GM23248 (cell line): ENCODE measurements at regions not wholly inside any gene's neighbourhood (a gene's known extent, or its start where the extent isn't known, plus 50 kb on each side); places are given as distances from the start of the nearest gene placed in this dataset.

Experiments
- DNase-seq: peaks from one replicate; pipeline ENCODE4 v3.0.0-alpha.2; 2015
- H2AFZ ChIP-seq: fragments of 200-600 bp; sonication (generic); 2 replicates; pipeline ENCODE4 v1.6.1; 2016; ENCODE audit warnings: antibody characterized with exemption
- H3F3A ChIP-seq: fragments of 200-600 bp; sonication (generic); 2 replicates; pipeline ENCODE4 v1.6.1; 2016; ENCODE audit warnings: mild to moderate bottlenecking, antibody characterized with exemption, mixed run types; ENCODE audit not compliant: insufficient read depth
- H3K27ac ChIP-seq: fragments of 200-600 bp; sonication (generic); 2 replicates; pipeline ENCODE4 v1.5.1; 2016; ENCODE audit warnings: mild to moderate bottlenecking
- H3K27me3 ChIP-seq: fragments of 200-600 bp; sonication (generic); replicated peaks from 2 replicates; pipeline ENCODE4 v1.6.1; 2016; ENCODE audit warnings: mild to moderate bottlenecking; ENCODE audit not compliant: insufficient read depth
- H3K36me3 ChIP-seq: fragments of 200-600 bp; sonication (generic); 2 replicates; pipeline ENCODE4 v1.6.1; 2016; ENCODE audit warnings: low read depth, mild to moderate bottlenecking
- H3K4me1 ChIP-seq: fragments of 200-600 bp; sonication (generic); 2 replicates; pipeline ENCODE4 v1.6.1; 2016; ENCODE audit warnings: mild to moderate bottlenecking; ENCODE audit not compliant: insufficient read depth
- H3K4me2 ChIP-seq: fragments of 200-600 bp; sonication (generic); one replicate; pipeline ENCODE4 v1.6.1; 2016; ENCODE audit warnings: mild to moderate bottlenecking; ENCODE audit not compliant: unreplicated experiment
- H3K4me3 ChIP-seq: fragments of 200-600 bp; sonication (generic); 2 replicates; pipeline ENCODE4 v1.5.1; 2016; ENCODE audit warnings: mild to moderate bottlenecking
- H3K79me2 ChIP-seq: fragments of 200-600 bp; sonication (generic); 2 replicates; pipeline ENCODE4 v1.6.1; 2016; ENCODE audit warnings: mild to moderate bottlenecking; ENCODE audit not compliant: insufficient read depth
- H3K9ac ChIP-seq: fragments of 200-600 bp; sonication (generic); 2 replicates; pipeline ENCODE4 v1.6.1; 2016; ENCODE audit warnings: mild to moderate bottlenecking
- H3K9me2 ChIP-seq: fragments of 200-600 bp; sonication (generic); 2 replicates; pipeline ENCODE4 v1.6.1; 2016; ENCODE audit warnings: mixed run types, mild to moderate bottlenecking, moderate library complexity; ENCODE audit not compliant: insufficient read depth
- H3K9me3 ChIP-seq: fragments of 200-600 bp; sonication (generic); one replicate; pipeline ENCODE4 v1.6.1; 2017; ENCODE audit warnings: low read depth
- H4K20me1 ChIP-seq: fragments of 200-600 bp; sonication (generic); 2 replicates; pipeline ENCODE4 v1.6.0; 2016; ENCODE audit not compliant: insufficient read depth
- EZH2 ChIP-seq: fragments of 200-600 bp; sonication (generic); IDR thresholded peaks from 2 replicates; pipeline ENCODE4 v1.6.1; 2018; ENCODE audit warnings: antibody characterized with exemption, mild to moderate bottlenecking; ENCODE audit not compliant: insufficient read depth, poor library complexity, severe bottlenecking
- EZH2phosphoT487 ChIP-seq: fragments of 200-600 bp; sonication (generic); IDR thresholded peaks from 2 replicates; pipeline ENCODE4 v1.6.1; 2018; ENCODE audit warnings: antibody characterized with exemption, moderate library complexity, mild to moderate bottlenecking, low read depth; ENCODE audit not compliant: insufficient read depth
- WGBS, 2 experiments: methylation state at CpG; one replicate each; pipeline ENCODE4 v1.1.6; 2015 to 2017; ENCODE audit warnings: low lambda C conversion rate in 2 of 2, low coverage in 1 of 2; ENCODE audit errors: missing lambda C conversion rate in 2 of 2; 5-methylcytosine and 5-hydroxymethylcytosine counted together
- in situ Hi-C: fragments of 300-500 bp; cut with MboI; formaldehyde crosslinking; loops from 2 replicates; pipeline ENCODE4 v1.15.0; 2020

GRCh38 chr4:156173937-156174336, 220.3 kb upstream of the CTSO start:
- peaks cover 12% of the 10 kb centered on the region for H3K4me1 ChIP-seq
- no peak overlapping the region for H3K4me2 ChIP-seq
- no peaks in the 10 kb centered on the region for H3K9me3 ChIP-seq
- WGBS, 2 experiments: 91% methylated on average over 1 of the region's 1 CpG
- TF ChIP-seq EZH2phosphoT487 (no peak), EZH2 (no peak)
- no peak overlapping the region for H3K9ac ChIP-seq
- no peak for DNase-seq
- H3K9me2 ChIP-seq: 0 out of 2 replicates have a peak, but pooled peaks cover 3% of the 10 kb centered on the region
- in situ Hi-C loops: no loop called here
- peaks cover 14% of the 10 kb centered on the region for H3F3A ChIP-seq
- H2AFZ ChIP-seq: no peak overlapping the region
- H3K27ac ChIP-seq: no peak overlapping the region
- H3K79me2 ChIP-seq: no peaks in the 10 kb centered on the region
- no peak overlapping the region for H3K4me3 ChIP-seq
- H4K20me1 ChIP-seq: no peaks in the 10 kb centered on the region
- H3K36me3 ChIP-seq: peaks cover 4% of the 10 kb centered on the region; the same call in 1 of the 2 replicates
- H3K27me3 ChIP-seq: no peaks in the 10 kb centered on the region

GRCh38 chr4:156173486-156173885, 219.8 kb upstream of the CTSO start:
- no peaks in the 10 kb centered on the region for H3K9me3 ChIP-seq
- H3K79me2 ChIP-seq: no peaks in the 10 kb centered on the region
- no peaks in the 10 kb centered on the region for H3K27me3 ChIP-seq
- peaks cover 4% of the 10 kb centered on the region; the same call in 1 of the 2 replicates for H3K36me3 ChIP-seq
- H3K9ac ChIP-seq: no peak overlapping the region
- 0 out of 2 replicates have a peak, but pooled peaks cover 3% of the 10 kb centered on the region for H3K9me2 ChIP-seq
- DNase-seq: no peak
- H4K20me1 ChIP-seq: no peaks in the 10 kb centered on the region
- peaks cover 16% of the 10 kb centered on the region for H3K4me1 ChIP-seq
- no peak overlapping the region for H3K4me3 ChIP-seq
- no peak for TF ChIP-seq EZH2
- TF ChIP-seq EZH2phosphoT487: no peak
- no peak overlapping the region for H3K4me2 ChIP-seq
- peaks cover 18% of the 10 kb centered on the region for H3F3A ChIP-seq
- H2AFZ ChIP-seq: no peak overlapping the region
- in situ Hi-C loops: no loop called here
- no peak overlapping the region for H3K27ac ChIP-seq

- Histone ChIP-seq H3K36me3 (no peaks in the 10 kb centered on the region; the same call in 1 of the 2 replicates), H2AFZ (peak overlapping the region; percentile 63; the same call in 1 of the 2 replicates), H4K20me1 (no peaks in the 10 kb centered on the region), H3K4me1 (peaks cover 16% of the 10 kb centered on the region), H3K9me2 (0 out of 2 replicates have a peak, but pooled peaks cover 3% of the 10 kb centered on the region), H3K27me3 (no peaks in the 10 kb centered on the region), H3K9me3 (no peaks in the 10 kb centered on the region), H3K79me2 (no peaks in the 10 kb centered on the region), H3K27ac (peak overlapping the region; percentile 57), H3K4me2 (peak overlapping the region; percentile 39), H3F3A (peaks cover 23% of the 10 kb centered on the region), H3K9ac (no peak overlapping the region), H3K4me3 (no peak overlapping the region)
- TF ChIP-seq EZH2: no peak
- TF ChIP-seq EZH2phosphoT487: no peak
- WGBS, 2 experiments: 36 to 53% methylated on average over 2 of the region's 2 CpGs
- DNase-seq: peak; percentile 26
- in situ Hi-C loops: no loop called here
These were observed 216.2 kb upstream of the CTSO start for GRCh38 chr4:156169861-156170260.

- 3 to 6% methylated on average over 3 of the region's 3 CpGs for WGBS, 2 experiments
These were observed 215.3 kb upstream of the CTSO start for GRCh38 chr4:156169011-156169410.

More at GRCh38 chr4:156169011-156169410, 215.3 kb upstream of the CTSO start:
- Histone ChIP-seq H3K79me2 (no peaks in the 10 kb centered on the region), H3K4me2 (peak overlapping the region; percentile 39), H3K4me3 (no peak overlapping the region), H3F3A (peaks cover 23% of the 10 kb centered on the region), H3K27me3 (no peaks in the 10 kb centered on the region), H3K9ac (peak overlapping the region; percentile 32), H3K9me3 (no peaks in the 10 kb centered on the region), H3K4me1 (peaks cover 16% of the 10 kb centered on the region), H3K27ac (peak overlapping the region; percentile 57), H2AFZ (peak overlapping the region; percentile 63), H3K36me3 (no peaks in the 10 kb centered on the region), H3K9me2 (0 out of 2 replicates have a peak, but pooled peaks cover 3% of the 10 kb centered on the region), H4K20me1 (no peaks in the 10 kb centered on the region)
- in situ Hi-C loops: no loop called here
- DNase-seq: peak; percentile 90
- no peak for TF ChIP-seq EZH2phosphoT487
- TF ChIP-seq EZH2: no peak
